ENCODE measurements at regions not wholly inside any gene's neighbourhood (a gene's known extent, or its start where the extent isn't known, plus 50 kb on each side); places are given as distances from the start of the nearest gene placed in this dataset.

GRCh38 chr12:89155826-89156225, 196.5 kb downstream of the DUSP6 start:
- no peak for TF ChIP-seq NFIC (IDR thresholded peaks at IDR 0.05)
- TF ChIP-seq RAD21 (IDR thresholded peaks at IDR 0.05; ENCODE audit: low read depth): no peak

- TF ChIP-seq USF1 (IDR thresholded peaks at IDR 0.05): no peak
- no peak for TF ChIP-seq NFIC (IDR thresholded peaks at IDR 0.05)
- TF ChIP-seq TAF1 (IDR thresholded peaks at IDR 0.05; ENCODE audit: low read depth): no peak
- TF ChIP-seq REST (IDR thresholded peaks at IDR 0.05; ENCODE audit: low read depth): no peak
- TF ChIP-seq TCF12 (IDR thresholded peaks at IDR 0.05; ENCODE audit: low read depth): no peak
- no peak for TF ChIP-seq EP300 (IDR thresholded peaks at IDR 0.05; ENCODE audit: borderline replicate concordance)
- TF ChIP-seq RAD21 (IDR thresholded peaks at IDR 0.05; ENCODE audit: low read depth): no peak
- TF ChIP-seq FOXM1 (IDR thresholded peaks at IDR 0.05; ENCODE audit: borderline replicate concordance, low read depth): no peak
- no peak for TF ChIP-seq EGR1 (IDR thresholded peaks at IDR 0.05)
Observed at GRCh38 chr12:89154743-89155499, 197.4 kb downstream of the DUSP6 start.

- no peak for TF ChIP-seq MAX (IDR thresholded peaks at IDR 0.05)
- no peak for TF ChIP-seq TEAD4 (IDR thresholded peaks at IDR 0.05)
- TF ChIP-seq CEBPB (IDR thresholded peaks at IDR 0.05): no peak
- TF ChIP-seq EP300 (IDR thresholded peaks at IDR 0.05; ENCODE audit: borderline replicate concordance): no peak
- TF ChIP-seq TCF12 (IDR thresholded peaks at IDR 0.05; ENCODE audit: low read depth): no peak
- TF ChIP-seq REST (IDR thresholded peaks at IDR 0.05; ENCODE audit: low read depth): no peak
- no peak for TF ChIP-seq FOXM1 (IDR thresholded peaks at IDR 0.05; ENCODE audit: borderline replicate concordance, low read depth)
- TF ChIP-seq NFIC (IDR thresholded peaks at IDR 0.05): no peak
- no peak for TF ChIP-seq USF1 (IDR thresholded peaks at IDR 0.05)
- no peak for TF ChIP-seq YY1 (IDR thresholded peaks at IDR 0.05; ENCODE audit: low read depth)
- TF ChIP-seq CREB1 (IDR thresholded peaks at IDR 0.05; ENCODE audit: low read depth): no peak
- TF ChIP-seq RAD21 (IDR thresholded peaks at IDR 0.05; ENCODE audit: low read depth): no peak
- TF ChIP-seq EGR1 (IDR thresholded peaks at IDR 0.05): no peak
- TF ChIP-seq TAF1 (IDR thresholded peaks at IDR 0.05; ENCODE audit: low read depth): no peak
- TF ChIP-seq ZBTB7A (IDR thresholded peaks at IDR 0.05; ENCODE audit: low read depth): no peak
Observed at GRCh38 chr12:89153341-89153740, 199.0 kb downstream of the DUSP6 start.

- TF ChIP-seq TCF12 (IDR thresholded peaks at IDR 0.05; ENCODE audit: low read depth): no peak
- no peak for TF ChIP-seq ZBTB7A (IDR thresholded peaks at IDR 0.05; ENCODE audit: low read depth)
- TF ChIP-seq TEAD4 (IDR thresholded peaks at IDR 0.05): no peak
- no peak for TF ChIP-seq NFIC (IDR thresholded peaks at IDR 0.05)
- no peak for TF ChIP-seq RAD21 (IDR thresholded peaks at IDR 0.05; ENCODE audit: low read depth)
- no peak for TF ChIP-seq EGR1 (IDR thresholded peaks at IDR 0.05)
- no peak for TF ChIP-seq TAF1 (IDR thresholded peaks at IDR 0.05; ENCODE audit: low read depth)
- TF ChIP-seq CREB1 (IDR thresholded peaks at IDR 0.05; ENCODE audit: low read depth): no peak
- no peak for TF ChIP-seq EP300 (IDR thresholded peaks at IDR 0.05; ENCODE audit: borderline replicate concordance)
- TF ChIP-seq FOXM1 (IDR thresholded peaks at IDR 0.05; ENCODE audit: borderline replicate concordance, low read depth): no peak
- no peak for TF ChIP-seq USF1 (IDR thresholded peaks at IDR 0.05)
- TF ChIP-seq MAX (IDR thresholded peaks at IDR 0.05): no peak
- no peak for TF ChIP-seq REST (IDR thresholded peaks at IDR 0.05; ENCODE audit: low read depth)
- TF ChIP-seq YY1 (IDR thresholded peaks at IDR 0.05; ENCODE audit: low read depth): no peak
- TF ChIP-seq CEBPB (IDR thresholded peaks at IDR 0.05): no peak
Observed at GRCh38 chr12:89151536-89151935, 200.8 kb downstream of the DUSP6 start.
